ENCODE measurements at regions not wholly inside any gene's neighbourhood (a gene's known extent, or its start where the extent isn't known, plus 50 kb on each side); places are given as distances from the start of the nearest gene placed in this dataset.
"Not testable (repeated sequence)": the region's sequence is repeated elsewhere in the genome, so short reads cannot be mapped to it uniquely, and the experiment has no call there.

- TF ChIP-seq CTCF (IDR thresholded peaks at IDR 0.05); POLR2A (IDR thresholded peaks at IDR 0.05); POLR2AphosphoS5 (IDR thresholded peaks at IDR 0.05; ENCODE audit: insufficient read depth in 1 of 2, low read depth in 1 of 2): not testable (repeated sequence)
These were observed 1337.1 kb downstream of the RPIA start for GRCh38 chr2:90028381-90029079.

Measured in vagina (tissue), 2 donors.